ENCODE measurements at regions not wholly inside any gene's neighbourhood (a gene's known extent, or its start where the extent isn't known, plus 50 kb on each side); places are given as distances from the start of the nearest gene placed in this dataset.
A peak's percentile ranks its signal among the peaks of the same experiment; 100 is the strongest.

GRCh38 chr13:103236213-103236612 is 170.0 kb upstream of the SLC10A2 start:
- Histone ChIP-seq H3K4me3 (ENCODE audit: low read length) (no peak overlapping the region), H3K9me2 (replicated peaks; ENCODE audit: low read length) (no peaks in the 10 kb centered on the region), H3K4me2 (ENCODE audit: low read length) (no peak overlapping the region), H3K36me3 (ENCODE audit: low read depth, low read length) (no peaks in the 10 kb centered on the region), H3K27ac (ENCODE audit: low read length) (no peak overlapping the region), H3K4me1 (ENCODE audit: insufficient read depth, low read length) (no peaks in the 10 kb centered on the region), H3K27me3 (ENCODE audit: low read length) (no peaks in the 10 kb centered on the region), H3K79me2 (ENCODE audit: low read length) (no peaks in the 10 kb centered on the region), H4K20me1 (ENCODE audit: low read length) (no peaks in the 10 kb centered on the region), H3K9me3 (ENCODE audit: low read length) (no peaks in the 10 kb centered on the region), H3K9ac (ENCODE audit: low read length) (no peak overlapping the region), H2AFZ (ENCODE audit: low read length) (no peak overlapping the region), H3F3A (ENCODE audit: low read length, unreplicated experiment) (no peaks in the 10 kb centered on the region)
- POLR2A ChIA-PET (ENCODE audit: unreplicated experiment), result no interaction called here
- peak; percentile 16 for DNase-seq
- intact Hi-C loops (cut with micrococcal nuclease), result no loop called here
- CTCF ChIA-PET, result no interaction called here
- ATAC-seq, result peak; percentile 43; the same call in 1 of the 2 replicates
- BruUV-seq (replicated peaks), result no TSS peak
- no peak for TF ChIP-seq EZH2 (IDR thresholded peaks at IDR 0.05; ENCODE audit: low read length, unreplicated experiment)
- TF ChIP-seq, protein P1, sequence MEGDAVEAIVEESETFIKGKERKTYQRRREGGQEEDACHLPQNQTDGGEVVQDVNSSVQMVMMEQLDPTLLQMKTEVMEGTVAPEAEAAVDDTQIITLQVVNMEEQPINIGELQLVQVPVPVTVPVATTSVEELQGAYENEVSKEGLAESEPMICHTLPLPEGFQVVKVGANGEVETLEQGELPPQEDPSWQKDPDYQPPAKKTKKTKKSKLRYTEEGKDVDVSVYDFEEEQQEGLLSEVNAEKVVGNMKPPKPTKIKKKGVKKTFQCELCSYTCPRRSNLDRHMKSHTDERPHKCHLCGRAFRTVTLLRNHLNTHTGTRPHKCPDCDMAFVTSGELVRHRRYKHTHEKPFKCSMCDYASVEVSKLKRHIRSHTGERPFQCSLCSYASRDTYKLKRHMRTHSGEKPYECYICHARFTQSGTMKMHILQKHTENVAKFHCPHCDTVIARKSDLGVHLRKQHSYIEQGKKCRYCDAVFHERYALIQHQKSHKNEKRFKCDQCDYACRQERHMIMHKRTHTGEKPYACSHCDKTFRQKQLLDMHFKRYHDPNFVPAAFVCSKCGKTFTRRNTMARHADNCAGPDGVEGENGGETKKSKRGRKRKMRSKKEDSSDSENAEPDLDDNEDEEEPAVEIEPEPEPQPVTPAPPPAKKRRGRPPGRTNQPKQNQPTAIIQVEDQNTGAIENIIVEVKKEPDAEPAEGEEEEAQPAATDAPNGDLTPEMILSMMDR (conservative IDR thresholded peaks at IDR 0.05; ENCODE audit: low read depth, low read length), result peak; percentile 35; the same call in 1 of the 2 replicates

DNA sequence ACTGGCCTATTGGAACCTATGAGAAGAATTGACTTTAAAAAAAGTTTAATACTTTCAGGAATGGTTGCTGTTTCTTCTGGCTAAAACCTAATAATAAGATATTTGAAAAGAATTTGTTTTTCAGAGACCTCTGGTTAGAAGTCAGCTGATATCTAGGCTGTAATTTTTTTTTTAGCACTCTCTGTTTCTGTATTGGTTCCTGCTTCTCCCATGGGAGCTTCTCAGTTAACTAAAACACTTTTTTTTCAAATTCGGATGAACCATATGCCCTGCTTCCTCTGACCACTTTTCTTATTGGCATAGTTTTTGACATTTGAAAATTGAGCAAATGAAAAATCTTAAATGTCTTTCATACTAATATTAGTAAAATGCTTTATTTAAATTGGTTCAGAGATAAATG is 163.5 kb upstream of the SLC10A2 start:
- no peaks in the 10 kb centered on the region for H3K9me2 ChIP-seq (replicated peaks; ENCODE audit: low read length)
- H3K36me3 ChIP-seq (ENCODE audit: low read depth, low read length), result no peaks in the 10 kb centered on the region
- no peak for ATAC-seq
- H3K27ac ChIP-seq (ENCODE audit: low read length), result no peak overlapping the region
- DNase-seq, result no peak
- no TSS peak for BruUV-seq (replicated peaks)
- H3K4me1 ChIP-seq (ENCODE audit: insufficient read depth, low read length), result no peaks in the 10 kb centered on the region
- H3K27me3 ChIP-seq (ENCODE audit: low read length), result no peaks in the 10 kb centered on the region
- no peaks in the 10 kb centered on the region for H3K9me3 ChIP-seq (ENCODE audit: low read length)
- no peak overlapping the region for H2AFZ ChIP-seq (ENCODE audit: low read length)
- H3F3A ChIP-seq (ENCODE audit: low read length, unreplicated experiment), result no peaks in the 10 kb centered on the region
- CTCF ChIA-PET, result no interaction called here
- no peak overlapping the region for H3K4me2 ChIP-seq (ENCODE audit: low read length)
- H3K4me3 ChIP-seq (ENCODE audit: low read length), result no peak overlapping the region
- no peak overlapping the region for H3K9ac ChIP-seq (ENCODE audit: low read length)
- intact Hi-C loops (cut with micrococcal nuclease), result no loop called here
- no peaks in the 10 kb centered on the region for H4K20me1 ChIP-seq (ENCODE audit: low read length)
- POLR2A ChIA-PET (ENCODE audit: unreplicated experiment), result no interaction called here
- TF ChIP-seq EZH2 (IDR thresholded peaks at IDR 0.05; ENCODE audit: low read length, unreplicated experiment) (no peak), EZH2phosphoT487 (IDR thresholded peaks at IDR 0.05; ENCODE audit: borderline replicate concordance, low read length) (no peak)
- TF ChIP-seq, protein P1 (conservative IDR thresholded peaks at IDR 0.05; ENCODE audit: low read depth, low read length), result no peak
- H3K79me2 ChIP-seq (ENCODE audit: low read length), result no peaks in the 10 kb centered on the region

DNA sequence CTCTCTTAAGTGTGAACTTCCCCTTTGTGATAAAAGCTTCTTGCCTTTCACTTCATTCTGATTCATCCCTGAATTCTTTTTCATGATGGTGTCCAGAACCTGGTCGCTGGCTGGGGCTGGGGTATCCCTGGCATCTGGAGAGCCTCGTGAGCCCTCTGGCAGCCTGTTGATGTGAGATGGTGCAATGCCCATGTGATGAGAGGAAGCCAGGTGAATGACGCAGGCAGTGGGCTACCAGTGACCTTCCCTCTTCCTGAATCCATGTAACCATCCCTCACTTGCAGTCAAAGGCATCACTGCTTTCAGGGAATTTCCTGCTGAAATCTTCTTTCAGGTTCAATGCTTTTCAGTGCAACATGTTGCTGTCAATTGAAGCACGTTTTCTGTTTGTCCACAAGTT is 158.6 kb upstream of the SLC10A2 start:
- H3K9me3 ChIP-seq (ENCODE audit: low read length), result no peaks in the 10 kb centered on the region
- H4K20me1 ChIP-seq (ENCODE audit: low read length), result no peaks in the 10 kb centered on the region
- H2AFZ ChIP-seq (ENCODE audit: low read length), result no peak overlapping the region
- TF ChIP-seq EZH2 (IDR thresholded peaks at IDR 0.05; ENCODE audit: low read length, unreplicated experiment), result no peak
- TF ChIP-seq EZH2phosphoT487 (IDR thresholded peaks at IDR 0.05; ENCODE audit: borderline replicate concordance, low read length), result no peak
- TF ChIP-seq, protein P1 (conservative IDR thresholded peaks at IDR 0.05; ENCODE audit: low read depth, low read length), result no peak
- no peaks in the 10 kb centered on the region for H3K79me2 ChIP-seq (ENCODE audit: low read length)
- H3K4me1 ChIP-seq (ENCODE audit: insufficient read depth, low read length), result no peaks in the 10 kb centered on the region
- ChIA-PET POLR2A (ENCODE audit: unreplicated experiment) (no interaction called here), CTCF (no interaction called here)
- H3K9me2 ChIP-seq (replicated peaks; ENCODE audit: low read length), result no peaks in the 10 kb centered on the region
- no peak overlapping the region for H3K4me2 ChIP-seq (ENCODE audit: low read length)
- no peak overlapping the region for H3K4me3 ChIP-seq (ENCODE audit: low read length)
- intact Hi-C loops (cut with micrococcal nuclease), result no loop called here
- H3K36me3 ChIP-seq (ENCODE audit: low read depth, low read length), result no peaks in the 10 kb centered on the region
- no peak overlapping the region for H3K27ac ChIP-seq (ENCODE audit: low read length)
- no peak overlapping the region for H3K9ac ChIP-seq (ENCODE audit: low read length)
- H3K27me3 ChIP-seq (ENCODE audit: low read length), result no peaks in the 10 kb centered on the region
- BruUV-seq (replicated peaks), result no TSS peak
- ATAC-seq, result no peak
- no peaks in the 10 kb centered on the region for H3F3A ChIP-seq (ENCODE audit: low read length, unreplicated experiment)
- no peak for DNase-seq
